Muscle of back (tissue), 3 donors: ENCODE measurements at regions not wholly inside any gene's neighbourhood (a gene's known extent, or its start where the extent isn't known, plus 50 kb on each side); places are given as distances from the start of the nearest gene placed in this dataset.

Experiments used
- DNase-seq, 3 donors: peaks; one replicate each; pipeline versions ENCODE4 v3.0.0 to v3.0.0-alpha.2; 2013

DNA sequence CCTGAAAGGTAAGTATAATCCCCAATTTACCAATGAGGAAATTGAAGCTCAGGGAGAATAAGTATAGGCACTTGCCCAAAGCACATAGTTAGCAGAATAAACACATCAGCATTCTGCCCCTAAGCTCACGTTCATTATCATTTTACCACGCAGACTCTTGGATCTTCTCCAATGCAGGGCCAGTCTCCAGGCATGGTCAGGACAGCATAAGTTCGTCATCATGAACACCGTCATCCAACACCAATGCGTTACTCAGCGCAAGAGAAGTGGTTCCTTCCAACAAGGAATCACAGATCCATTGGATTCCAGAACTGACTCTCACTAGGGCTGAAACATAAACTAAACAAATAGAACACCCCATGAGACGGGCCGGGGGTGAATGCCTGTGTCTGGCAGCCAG, 86.5 kb upstream of the GPM6B start:
- no peak for DNase-seq

- no peak for DNase-seq
Measured at GRCh38 chrX:13902406-13902805, 85.5 kb upstream of the GPM6B start.

DNA sequence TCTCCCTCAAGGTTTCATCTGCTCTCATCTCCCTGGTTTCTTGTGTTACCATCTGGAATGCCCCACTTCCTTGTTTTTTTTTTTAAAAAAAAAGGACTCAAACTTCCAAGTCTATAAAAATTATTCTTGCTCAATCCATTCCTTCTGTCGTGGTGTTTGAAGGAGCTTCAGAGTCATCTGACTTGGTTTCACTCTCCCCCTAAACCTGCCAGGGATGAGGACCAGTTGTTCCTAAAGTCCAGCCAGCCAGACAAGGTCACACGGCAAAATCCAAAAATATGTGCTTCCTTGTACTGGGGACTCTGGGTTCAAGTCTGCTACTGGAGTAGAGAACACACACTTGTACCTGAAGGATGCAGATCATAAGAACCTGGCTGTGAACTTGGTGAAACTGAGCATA, 84.5 kb upstream of the GPM6B start:
- DNase-seq, result no peak

DNA sequence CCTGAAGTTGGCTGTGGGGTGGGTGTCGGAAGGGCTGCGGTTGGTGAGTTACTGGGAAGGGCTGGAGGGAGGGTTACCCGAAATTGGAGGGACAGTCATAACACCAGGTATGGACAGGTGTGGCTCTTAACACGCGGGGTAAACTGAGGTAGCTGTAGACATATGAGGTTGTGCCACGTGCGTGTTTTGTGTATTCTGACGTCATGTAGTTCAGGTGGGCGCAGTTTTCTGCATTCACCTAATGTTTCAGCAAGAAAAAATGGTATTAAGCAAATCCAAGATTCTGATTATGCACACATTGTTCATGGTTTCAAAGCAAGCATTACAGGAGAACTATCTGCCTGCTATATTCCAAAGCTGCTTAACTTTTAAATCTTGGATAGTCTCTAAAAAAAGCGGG, 83.5 kb upstream of the GPM6B start:
- DNase-seq, result no peak

DNA sequence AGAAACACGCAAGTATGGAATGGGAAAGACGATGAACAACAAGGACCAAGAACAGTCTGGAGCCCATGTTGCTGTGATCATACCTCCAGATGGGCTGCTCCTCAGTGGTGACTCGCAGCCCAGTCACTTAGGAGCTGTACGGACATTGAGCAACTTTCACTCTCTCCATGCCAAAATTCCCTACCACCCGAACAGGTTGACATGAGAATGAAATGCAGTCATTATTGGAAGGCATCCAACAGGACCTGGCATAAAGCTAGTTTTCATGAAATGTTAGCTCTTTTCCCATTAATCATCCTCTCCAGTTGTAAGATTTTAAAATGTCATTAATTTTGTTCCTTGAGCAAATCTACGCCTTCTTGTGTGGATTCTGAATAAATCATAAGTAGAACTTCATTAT, 82.7 kb upstream of the GPM6B start:
- peak in 1 of 3 donors; percentile 72 for DNase-seq

DNA sequence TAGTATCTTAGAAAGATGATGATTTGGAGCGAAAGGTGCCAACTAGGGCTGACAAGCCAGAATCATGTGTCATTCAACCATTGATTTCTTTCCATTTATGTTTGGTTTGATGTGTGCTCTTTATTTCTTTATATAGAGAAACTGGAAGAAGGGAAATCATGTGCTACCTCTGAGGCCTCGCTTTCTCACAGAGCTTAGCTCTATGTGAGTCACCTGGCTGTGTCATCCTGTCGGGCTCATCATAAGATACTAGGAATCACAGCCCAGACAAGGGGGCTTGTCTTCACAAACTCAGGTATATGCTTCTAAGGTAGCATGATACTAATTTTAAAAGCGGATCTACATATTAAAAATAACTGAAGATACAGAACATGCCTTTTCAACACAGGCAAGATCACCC, 81.7 kb upstream of the GPM6B start:
- no peak for DNase-seq

GRCh38 chrX:13898083-13898482, 81.2 kb upstream of the GPM6B start:
- peak in 1 of 3 donors; percentile 27 for DNase-seq

GRCh38 chrX:13897566-13897965, 80.7 kb upstream of the GPM6B start:
- DNase-seq, result peak in 1 of 3 donors; percentile 39

DNA sequence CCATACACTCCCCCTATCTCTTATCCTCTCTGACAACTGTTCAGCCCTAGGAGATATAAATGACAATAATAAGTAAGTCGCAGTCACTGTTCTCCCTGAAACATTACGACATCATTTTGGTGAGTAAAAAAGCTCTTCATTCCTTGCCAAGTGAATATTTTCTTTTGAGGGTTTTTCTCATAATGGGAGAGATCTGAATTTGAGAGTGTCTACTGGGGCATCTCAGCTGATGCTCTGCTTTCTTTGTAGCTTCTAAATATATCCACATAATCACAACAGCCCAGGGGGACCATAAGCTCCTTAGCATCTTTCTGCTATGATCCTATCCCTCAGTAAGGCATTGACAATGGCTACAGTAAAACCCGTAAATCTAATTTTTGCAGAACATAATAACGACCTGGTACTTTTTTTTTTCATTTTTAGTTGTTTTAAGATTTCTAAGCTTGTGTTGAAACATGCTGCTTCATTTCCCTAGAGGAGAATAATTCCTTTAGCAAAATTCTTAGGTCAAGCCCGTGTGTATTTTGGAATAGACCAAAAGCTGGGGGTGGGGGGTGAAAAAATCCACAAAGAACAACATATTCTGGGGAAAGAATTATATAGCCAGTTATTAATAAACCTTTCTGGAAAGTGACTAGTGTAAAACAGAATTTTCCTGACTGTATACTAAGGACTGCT, 78.1 kb upstream of the GPM6B start:
- peak in 2 of 3 donors; percentile 29 to 35 for DNase-seq

DNA sequence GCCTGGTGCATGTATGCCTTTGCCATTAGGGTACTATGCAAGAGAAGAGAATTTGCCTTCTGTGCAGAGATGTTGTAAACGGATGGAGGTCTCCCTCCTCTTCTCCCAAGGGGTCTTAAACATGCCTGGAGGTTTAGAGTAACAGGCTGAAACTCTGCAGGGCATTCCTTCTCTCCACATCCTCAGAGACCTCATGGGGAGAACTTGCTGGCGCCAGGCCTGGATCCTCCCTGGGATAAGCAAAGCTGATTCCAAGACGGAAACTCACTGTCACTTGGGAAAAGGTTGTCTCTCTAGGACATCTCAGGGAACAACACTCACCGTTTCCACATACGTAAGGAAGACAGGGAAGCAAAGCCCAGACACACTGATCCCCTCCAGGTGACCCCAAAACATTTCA, 76.9 kb upstream of the GPM6B start:
- DNase-seq, result peak in 1 of 3 donors; percentile 29

GRCh38 chrX:13892856-13893255, 76.0 kb upstream of the GPM6B start:
- DNase-seq, result no peak

GRCh38 chrX:13891377-13892140, 74.7 kb upstream of the GPM6B start:
- no peak for DNase-seq

GRCh38 chrX:13890806-13891205, 73.9 kb upstream of the GPM6B start:
- DNase-seq, result no peak

- DNase-seq, result no peak
Measured at GRCh38 chrX:13888284-13888683, 71.4 kb upstream of the GPM6B start.

- no peak for DNase-seq
Measured at GRCh38 chrX:13885591-13885990, 68.7 kb upstream of the GPM6B start.

- peak in 2 of 3 donors; percentile 24 to 29 for DNase-seq
Measured at GRCh38 chrX:13876652-13877051, 59.8 kb upstream of the GPM6B start.

GRCh38 chrX:13875572-13875971, 58.7 kb upstream of the GPM6B start:
- DNase-seq, result no peak

DNA sequence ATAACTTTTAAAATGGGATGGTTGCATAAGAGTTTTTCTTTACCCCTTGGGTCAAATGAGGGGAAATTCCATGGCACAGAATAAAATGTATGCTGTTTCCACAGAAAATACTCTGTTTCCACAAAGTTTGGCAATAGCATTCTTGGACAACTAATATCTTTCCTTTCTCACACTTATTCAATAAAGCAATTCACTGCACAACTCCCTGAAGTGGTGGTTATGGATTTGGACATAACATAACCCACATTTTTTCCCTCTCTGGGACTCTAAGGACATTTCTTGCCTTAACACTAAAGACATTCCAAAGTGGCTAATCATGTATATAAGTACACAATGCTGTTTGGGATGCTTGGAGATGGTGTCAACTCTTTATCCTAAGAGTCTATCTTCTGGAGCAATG, 51.7 kb upstream of the GPM6B start:
- peak; percentile 17 to 44 (median 29) for DNase-seq
